HCEC 1CT (cell line): ENCODE measurements at regions not wholly inside any gene's neighbourhood (a gene's known extent, or its start where the extent isn't known, plus 50 kb on each side); places are given as distances from the start of the nearest gene placed in this dataset.

Source experiments
- DNase-seq: peaks from one replicate; pipeline ENCODE4 v3.0.0-alpha.2; 2017

DNA sequence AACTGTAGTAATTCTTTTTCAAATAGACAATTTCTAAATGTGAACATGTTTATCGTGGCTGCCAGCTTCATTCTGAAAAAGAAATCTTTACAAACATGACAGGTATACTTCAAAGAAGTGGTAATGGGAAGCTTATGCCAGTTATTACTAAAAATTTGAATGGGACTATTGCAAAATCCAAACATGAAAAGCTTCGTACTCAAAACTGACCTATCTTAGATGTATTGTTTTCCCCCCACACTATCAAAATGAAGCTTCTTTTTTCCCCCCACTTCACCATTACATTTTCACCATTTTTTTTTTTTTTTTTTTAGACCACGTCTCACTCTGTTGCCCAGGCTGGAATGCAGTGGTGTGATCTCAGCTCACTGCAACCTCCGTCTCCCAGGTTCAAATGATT lies 50.4 kb upstream of the SERTAD2 start:
- no peak for DNase-seq

GRCh38 chr2:64704996-64705395 lies 51.3 kb upstream of the SERTAD2 start:
- DNase-seq, result no peak

DNA sequence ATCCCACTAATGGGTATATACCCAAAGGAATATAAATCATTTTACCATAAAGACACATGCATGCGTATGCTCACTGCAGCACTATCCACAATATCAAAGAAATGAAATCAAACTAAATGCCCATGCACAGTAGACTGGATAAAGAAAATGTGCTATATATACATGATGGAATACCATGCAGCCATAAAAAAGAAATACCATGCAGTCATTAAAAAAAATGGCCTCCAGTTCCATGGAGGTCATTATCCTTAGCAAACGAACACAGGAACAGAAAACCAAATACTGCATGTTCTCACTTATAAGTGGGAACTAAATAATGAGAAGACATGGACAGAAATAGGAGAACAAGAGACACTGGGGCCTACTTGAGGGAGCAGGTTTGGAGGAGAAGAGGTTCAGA lies 53.6 kb upstream of the SERTAD2 start:
- DNase-seq, result no peak

- no peak for DNase-seq
These were observed 55.1 kb upstream of the SERTAD2 start for GRCh38 chr2:64708829-64709228.

DNA sequence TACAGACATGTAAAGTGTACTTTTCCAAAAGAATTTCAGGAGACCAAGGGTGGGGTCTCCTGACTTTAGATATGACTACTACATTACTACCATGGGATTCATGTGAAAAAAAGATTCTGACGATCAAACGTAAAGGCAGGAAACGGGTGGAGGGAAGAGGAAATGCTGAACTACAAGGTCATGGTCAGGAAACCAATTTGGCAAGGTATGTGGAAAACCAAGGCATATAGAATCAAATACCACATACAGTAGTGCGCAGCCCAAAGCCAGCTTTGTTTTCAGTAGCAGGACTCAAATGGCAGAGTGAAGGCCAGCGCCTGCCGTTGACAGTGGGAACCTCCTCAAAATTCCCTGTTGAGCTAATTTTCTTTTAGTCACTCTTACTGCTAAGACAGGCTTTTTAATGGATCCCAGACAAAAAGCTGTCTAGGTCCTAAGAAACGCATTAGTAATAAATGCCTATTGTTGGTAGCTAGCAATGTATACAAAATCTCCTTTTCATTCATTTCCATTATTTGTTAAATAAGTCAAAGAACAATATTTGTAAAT lies 57.6 kb upstream of the SERTAD2 start:
- DNase-seq, result no peak

DNA sequence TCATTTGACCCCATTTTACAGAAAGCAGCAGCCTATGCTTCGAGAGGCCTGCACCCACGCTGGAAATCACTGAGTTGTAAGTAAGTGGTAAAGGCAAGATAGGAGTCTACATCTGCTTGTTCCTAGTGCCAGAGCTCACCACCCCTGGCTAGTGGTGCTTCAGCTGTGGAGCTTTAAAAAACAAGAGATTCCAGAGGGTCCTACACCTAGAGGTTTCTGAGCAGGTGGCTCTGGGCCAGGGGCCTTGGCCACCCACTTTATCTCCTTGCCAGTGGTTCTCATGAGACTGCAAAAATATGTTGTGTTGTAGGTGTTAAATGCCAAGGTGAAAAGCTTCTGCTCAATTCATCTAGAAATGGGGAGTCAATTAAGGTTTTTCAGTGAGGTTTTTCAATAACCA lies 60.0 kb upstream of the SERTAD2 start:
- DNase-seq, result no peak

DNA sequence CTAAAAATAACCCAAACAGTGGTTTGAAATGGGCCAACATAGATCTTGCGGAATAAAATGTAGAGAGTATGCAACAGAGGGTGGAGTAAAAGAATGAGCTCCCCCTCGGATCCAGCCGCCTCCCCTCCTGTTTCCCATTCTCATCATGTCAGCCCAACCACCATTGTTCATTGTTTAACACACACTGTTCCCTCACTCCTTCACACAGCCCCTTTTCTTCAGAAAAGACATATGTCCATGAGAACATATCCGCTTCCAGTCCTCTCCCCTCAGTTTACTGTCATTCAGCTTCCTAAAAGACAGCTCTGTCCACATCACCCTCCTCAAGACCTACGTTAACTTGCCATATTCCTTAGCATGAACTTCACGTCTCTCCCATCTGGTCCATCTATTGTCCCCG lies 62.9 kb upstream of the SERTAD2 start:
- no peak for DNase-seq

DNA sequence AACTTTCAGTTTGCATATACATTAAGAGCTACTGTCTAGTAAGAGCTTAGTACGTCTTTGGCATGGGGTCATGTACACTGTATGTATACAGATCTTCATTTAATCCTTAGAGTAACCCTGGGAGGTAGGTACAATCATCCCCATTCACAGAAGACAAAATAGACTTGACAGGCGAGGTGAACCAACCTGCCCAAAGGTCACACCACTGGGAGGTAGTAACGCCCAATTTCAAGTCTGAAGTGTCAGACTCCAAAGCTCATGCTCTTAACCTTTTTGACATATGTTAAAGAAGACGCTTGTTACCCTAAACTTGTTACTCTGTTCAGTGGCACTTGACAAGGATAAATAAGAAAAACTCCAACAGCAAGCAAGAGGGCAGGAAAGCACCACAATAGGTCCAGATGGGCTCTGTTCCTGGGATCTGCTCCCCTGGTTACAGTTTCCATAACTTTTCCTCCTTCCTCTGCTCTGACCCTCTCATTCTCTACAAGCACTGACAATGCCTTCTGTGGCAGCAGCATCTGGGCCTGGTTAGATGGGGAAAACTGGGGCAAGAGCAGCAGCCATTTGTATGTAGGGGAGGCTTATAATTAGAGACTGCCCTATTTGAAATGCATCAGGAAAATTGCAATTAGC lies 64.7 kb upstream of the SERTAD2 start:
- no peak for DNase-seq

- DNase-seq, result no peak
These were observed 67.0 kb upstream of the SERTAD2 start for GRCh38 chr2:64720535-64721319.

DNA sequence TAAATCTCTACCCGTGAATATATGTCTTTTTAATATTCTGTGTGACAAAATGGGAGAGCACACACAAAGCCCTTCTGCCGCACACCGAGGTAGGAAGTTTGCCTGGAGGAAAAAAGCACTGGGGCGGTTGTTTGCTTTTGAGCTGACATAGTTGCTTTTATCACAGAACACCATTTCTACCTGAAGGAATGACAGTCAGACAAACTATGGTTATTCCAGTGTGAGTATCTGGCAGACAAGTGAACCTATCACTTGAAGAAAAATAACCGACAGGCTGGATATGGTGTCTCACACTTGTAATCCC lies 67.6 kb upstream of the SERTAD2 start:
- no peak for DNase-seq

- no peak for DNase-seq
These were observed 68.8 kb upstream of the SERTAD2 start for GRCh38 chr2:64722291-64723044.

DNA sequence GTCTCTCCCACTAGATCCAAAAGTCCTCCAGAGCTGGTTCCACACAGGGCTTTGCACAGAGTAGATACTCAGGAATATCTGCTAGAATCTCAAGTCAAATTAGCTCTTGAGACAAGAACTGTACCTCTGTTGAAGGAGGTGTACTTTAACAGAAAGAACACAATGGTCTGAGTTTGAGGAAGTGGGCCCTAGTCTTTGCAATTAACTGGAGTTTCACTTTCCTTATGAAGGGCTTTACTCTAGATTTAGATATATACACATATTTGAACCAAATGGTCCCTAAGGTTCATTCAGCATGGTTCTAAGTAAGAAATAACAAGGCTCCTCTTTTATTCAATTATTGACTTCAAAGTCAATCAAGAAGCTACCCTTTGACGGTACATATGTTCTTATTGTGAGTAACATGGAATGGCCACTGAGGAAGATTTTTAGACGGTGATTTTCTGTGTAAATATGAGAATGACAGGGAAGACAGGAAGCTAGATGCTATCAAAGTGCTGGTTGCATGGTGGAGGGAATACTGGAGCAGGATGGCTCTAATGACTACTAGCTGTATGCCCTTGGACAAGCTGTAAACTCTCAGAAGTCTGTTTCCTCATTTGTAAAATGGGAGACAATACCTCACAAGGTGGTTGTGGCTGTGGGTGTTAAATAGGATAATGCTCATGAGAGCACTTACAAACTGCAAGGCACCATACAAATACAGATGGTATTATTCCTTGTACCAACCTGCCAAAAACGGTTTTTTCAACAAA lies 73.5 kb upstream of the SERTAD2 start:
- DNase-seq, result no peak

DNA sequence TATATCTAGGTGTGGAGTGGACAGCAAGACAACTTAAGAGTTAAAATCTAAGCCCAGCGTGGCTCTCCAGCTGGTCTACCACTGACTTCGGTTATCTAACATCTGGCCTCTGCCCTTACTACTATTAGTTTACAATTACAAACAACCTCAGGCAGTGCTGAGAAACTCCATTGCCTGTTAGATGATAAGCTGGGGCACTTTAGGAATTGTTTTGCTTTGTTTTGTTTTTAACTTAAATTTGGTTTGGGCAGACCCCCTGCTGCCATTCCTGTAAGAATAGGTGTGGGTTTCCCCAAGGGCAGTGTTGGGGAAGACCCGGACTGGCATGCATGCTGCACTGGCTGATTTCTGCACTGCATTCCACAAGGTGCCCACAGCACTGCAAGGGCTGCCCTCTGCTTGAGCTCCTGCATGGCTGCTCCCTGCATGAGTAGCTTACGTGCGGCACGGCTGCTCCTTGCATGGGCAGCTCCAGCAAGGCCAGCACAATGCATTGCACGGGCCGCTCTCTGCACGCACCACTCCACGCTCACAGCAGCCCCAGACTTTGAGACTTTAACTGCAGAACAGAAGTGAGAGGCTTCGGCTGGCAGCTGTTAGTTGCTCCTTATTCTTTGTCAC lies 74.2 kb upstream of the SERTAD2 start:
- DNase-seq, result no peak

DNA sequence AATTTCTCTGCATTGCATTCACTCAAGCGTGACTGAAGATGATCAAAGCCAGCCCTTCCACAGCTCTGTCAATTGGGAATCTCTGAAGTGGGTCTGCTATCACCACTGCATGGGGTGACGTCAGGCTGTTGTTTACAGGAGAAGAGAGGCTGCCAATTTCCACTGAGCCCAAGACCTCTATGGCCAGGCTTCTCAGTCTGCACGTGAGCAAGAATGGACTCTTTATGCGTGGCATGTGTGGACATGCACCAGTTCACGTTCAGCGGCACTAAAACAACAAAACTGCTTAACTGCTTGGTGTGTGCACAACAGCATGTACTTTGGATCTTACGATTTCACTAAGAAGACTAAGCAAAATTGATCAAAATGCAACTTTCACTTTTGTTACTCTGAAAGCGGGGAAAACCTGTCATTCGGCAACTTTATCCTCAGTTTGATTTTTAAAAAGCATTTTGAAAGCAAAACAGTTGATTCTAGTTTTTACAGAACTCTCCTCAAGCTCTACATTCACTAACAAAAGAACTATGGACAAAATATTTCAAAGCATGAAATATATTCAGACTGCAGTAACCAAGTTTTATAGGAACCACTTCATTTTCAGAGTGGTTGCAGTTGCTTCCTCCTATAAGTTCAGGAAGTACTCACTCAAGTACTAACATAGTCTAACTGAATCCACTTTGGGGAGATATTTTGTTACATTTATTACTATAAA lies 77.0 kb upstream of the SERTAD2 start:
- DNase-seq, result peak; percentile 75

DNA sequence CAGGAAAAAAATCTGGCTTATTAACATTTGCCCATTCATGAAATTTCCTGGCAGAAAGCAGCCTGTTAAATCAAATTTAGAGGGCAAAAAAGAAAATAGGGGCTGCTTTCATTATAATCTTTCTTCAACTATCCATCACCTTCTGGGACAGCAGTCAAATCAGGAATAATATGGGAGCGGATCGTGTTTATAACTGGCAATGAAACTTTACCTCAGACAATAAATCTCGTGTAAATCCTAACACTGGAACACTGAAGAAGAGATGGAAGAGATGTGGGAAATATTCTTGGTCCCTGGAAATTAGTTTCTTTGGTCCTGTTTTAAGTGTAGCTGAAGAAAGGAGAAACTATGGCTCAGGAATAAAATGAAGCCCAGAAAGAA lies 77.5 kb upstream of the SERTAD2 start:
- no peak for DNase-seq

DNA sequence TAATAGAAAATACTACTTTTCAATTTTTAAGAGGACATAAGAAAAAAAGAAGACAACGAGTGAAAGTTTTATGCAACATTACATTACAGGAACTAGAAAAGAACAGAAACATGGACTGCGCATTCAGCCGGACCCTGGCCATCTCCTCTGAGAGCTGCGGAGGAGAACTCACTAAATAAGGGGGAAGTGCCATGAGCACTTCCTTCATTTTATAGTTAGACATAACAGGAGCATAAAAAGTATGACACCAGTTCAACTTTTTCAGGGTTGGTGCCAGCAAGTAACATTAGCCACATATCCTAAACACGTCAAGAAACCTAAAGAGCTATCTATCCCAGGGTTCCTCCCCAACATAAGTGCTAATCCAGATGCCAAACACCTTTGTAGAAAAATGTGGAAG lies 78.0 kb upstream of the SERTAD2 start:
- DNase-seq, result no peak

GRCh38 chr2:64732146-64732545 lies 78.4 kb upstream of the SERTAD2 start:
- DNase-seq, result no peak

GRCh38 chr2:64735504-64735903 lies 81.8 kb upstream of the SERTAD2 start:
- no peak for DNase-seq

GRCh38 chr2:64737547-64737946 lies 83.8 kb upstream of the SERTAD2 start:
- DNase-seq, result no peak

DNA sequence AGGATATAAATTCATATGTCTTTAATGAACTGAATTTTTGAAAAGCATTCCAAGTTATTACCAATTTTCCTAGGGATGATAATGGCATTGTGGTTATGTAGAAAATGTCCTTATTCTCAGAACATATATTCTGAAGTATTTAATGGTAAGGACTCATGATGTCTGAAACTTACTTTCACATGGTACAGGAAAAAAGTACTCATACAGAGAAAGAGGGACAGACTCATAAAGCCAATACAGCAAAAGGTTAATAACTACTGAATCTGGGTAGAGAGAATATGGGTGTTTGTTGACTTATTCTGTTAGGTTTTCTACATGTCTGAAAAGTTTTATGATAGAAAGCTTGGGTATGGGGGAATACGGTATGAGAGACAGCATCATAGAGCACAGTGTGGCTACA lies 84.3 kb upstream of the SERTAD2 start:
- DNase-seq, result no peak

GRCh38 chr2:64742678-64743077 lies 89.0 kb upstream of the SERTAD2 start:
- no peak for DNase-seq

- DNase-seq, result no peak
These were observed 90.1 kb upstream of the SERTAD2 start for GRCh38 chr2:64743739-64744330.
